Ovary (tissue), 3 donors: ENCODE measurements at regions not wholly inside any gene's neighbourhood (a gene's known extent, or its start where the extent isn't known, plus 50 kb on each side); places are given as distances from the start of the nearest gene placed in this dataset.

ENCODE experiments used
- POLR2A ChIP-seq: fragments of 450-650 bp; IDR thresholded peaks from one replicate; pipeline ENCODE4 v1.6.1; 2017; ENCODE audit warnings: antibody characterized with exemption, mild to moderate bottlenecking, moderate library complexity
- TF ChIP-seq, protein P1 (sequence below), 3 donors: fragments of 450-650 bp in 2 of 3; fragments of 200-600 bp in 1 of 3; IDR thresholded peaks; one replicate each; pipeline versions ENCODE4 v1.5.1 to v1.8.0; 2016 to 2022; ENCODE audit warnings: antibody characterized with exemption in 3 of 3, mild to moderate bottlenecking in 1 of 3
- donor health status: DM: no; HTN: no; CAD: no.

DNA sequence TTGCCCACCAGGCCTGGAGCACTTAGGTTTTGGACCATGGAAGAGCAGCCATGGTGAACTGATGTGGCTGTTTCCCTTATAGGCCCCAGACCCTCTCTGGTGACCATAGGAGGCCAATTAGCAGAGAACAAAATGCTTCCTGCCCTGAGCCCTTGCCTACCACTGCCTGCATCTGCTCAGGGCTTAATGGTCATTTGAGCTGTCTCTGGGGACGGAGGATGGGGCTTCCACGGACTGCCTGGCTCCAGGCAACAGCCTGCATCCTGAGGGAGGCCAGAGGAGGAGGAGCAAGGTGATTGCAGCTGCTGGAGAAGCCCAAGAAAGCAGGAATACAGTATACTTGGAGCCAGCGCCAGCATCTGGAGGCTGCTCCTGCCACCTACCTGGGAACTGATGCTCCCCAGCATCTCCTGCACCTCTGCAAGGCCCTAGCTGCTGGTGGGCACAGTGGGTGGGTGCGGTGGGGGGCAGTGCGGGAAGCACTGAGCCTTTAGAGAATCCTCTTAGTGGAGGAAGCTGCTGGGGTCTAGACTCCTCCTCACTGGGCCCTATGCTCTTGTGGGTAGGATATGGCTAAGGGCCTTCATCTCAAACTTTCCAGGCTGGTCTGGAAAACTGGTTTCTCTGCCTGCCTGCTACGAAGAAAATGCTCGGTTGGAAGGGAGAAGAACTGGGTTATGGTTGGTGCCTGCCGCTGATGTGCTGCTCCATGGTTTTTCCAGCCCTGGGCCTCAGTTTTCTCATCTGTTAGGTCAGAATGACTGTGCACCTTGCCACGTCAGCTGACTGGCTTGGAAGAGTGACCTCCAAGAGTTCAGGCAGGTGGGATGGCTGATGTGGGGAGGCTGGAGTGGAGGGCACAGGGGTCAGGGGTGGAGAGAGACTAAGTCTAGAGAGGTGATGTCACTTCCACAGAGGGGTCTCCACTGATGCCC is 158.8 kb upstream of the PJA1 start:
- no peak for TF ChIP-seq POLR2A
- TF ChIP-seq, protein P1, sequence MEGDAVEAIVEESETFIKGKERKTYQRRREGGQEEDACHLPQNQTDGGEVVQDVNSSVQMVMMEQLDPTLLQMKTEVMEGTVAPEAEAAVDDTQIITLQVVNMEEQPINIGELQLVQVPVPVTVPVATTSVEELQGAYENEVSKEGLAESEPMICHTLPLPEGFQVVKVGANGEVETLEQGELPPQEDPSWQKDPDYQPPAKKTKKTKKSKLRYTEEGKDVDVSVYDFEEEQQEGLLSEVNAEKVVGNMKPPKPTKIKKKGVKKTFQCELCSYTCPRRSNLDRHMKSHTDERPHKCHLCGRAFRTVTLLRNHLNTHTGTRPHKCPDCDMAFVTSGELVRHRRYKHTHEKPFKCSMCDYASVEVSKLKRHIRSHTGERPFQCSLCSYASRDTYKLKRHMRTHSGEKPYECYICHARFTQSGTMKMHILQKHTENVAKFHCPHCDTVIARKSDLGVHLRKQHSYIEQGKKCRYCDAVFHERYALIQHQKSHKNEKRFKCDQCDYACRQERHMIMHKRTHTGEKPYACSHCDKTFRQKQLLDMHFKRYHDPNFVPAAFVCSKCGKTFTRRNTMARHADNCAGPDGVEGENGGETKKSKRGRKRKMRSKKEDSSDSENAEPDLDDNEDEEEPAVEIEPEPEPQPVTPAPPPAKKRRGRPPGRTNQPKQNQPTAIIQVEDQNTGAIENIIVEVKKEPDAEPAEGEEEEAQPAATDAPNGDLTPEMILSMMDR (IDR thresholded peaks at IDR 0.05) = no peak
